GM19452 (cell line): ENCODE measurements at regions not wholly inside any gene's neighbourhood (a gene's known extent, or its start where the extent isn't known, plus 50 kb on each side); places are given as distances from the start of the nearest gene placed in this dataset.

Experiments
- ATAC-seq: cut with Tn5 transposase; IDR thresholded peaks from one replicate; pipeline ENCODE4 v1.9.1; 2021; ENCODE audit not compliant: unreplicated experiment

GRCh38 chr6:164842085-164842484 is 467.3 kb downstream of the C6orf118 start:
- ATAC-seq: no peak

GRCh38 chr6:164838068-164838615 is 471.3 kb downstream of the C6orf118 start:
- ATAC-seq: no peak

- ATAC-seq: no peak
These were observed 472.9 kb downstream of the C6orf118 start for GRCh38 chr6:164836486-164836885.

GRCh38 chr6:164832410-164832809 is 477.0 kb downstream of the C6orf118 start:
- no peak for ATAC-seq

- ATAC-seq: no peak
These were observed 481.9 kb downstream of the C6orf118 start for GRCh38 chr6:164827537-164827936.

- no peak for ATAC-seq
These were observed 482.5 kb downstream of the C6orf118 start for GRCh38 chr6:164826831-164827468.

GRCh38 chr6:164825386-164825785 is 484.0 kb downstream of the C6orf118 start:
- ATAC-seq: no peak

- ATAC-seq: no peak
These were observed 491.7 kb downstream of the C6orf118 start for GRCh38 chr6:164817662-164818061.

- no peak for ATAC-seq
These were observed 496.7 kb downstream of the C6orf118 start for GRCh38 chr6:164812706-164813105.

- no peak for ATAC-seq
These were observed 502.3 kb downstream of the C6orf118 start for GRCh38 chr6:164807125-164807524.

GRCh38 chr6:164795056-164795815 is 514.2 kb downstream of the C6orf118 start:
- no peak for ATAC-seq

- no peak for ATAC-seq
These were observed 516.7 kb downstream of the C6orf118 start for GRCh38 chr6:164792666-164793065.

GRCh38 chr6:164791498-164791897 is 517.9 kb downstream of the C6orf118 start:
- no peak for ATAC-seq

- no peak for ATAC-seq
These were observed 545.6 kb downstream of the C6orf118 start for GRCh38 chr6:164763788-164764187.

GRCh38 chr6:164757451-164757850 is 552.0 kb downstream of the C6orf118 start:
- ATAC-seq: no peak

GRCh38 chr6:164756723-164757122 is 552.7 kb downstream of the C6orf118 start:
- no peak for ATAC-seq

GRCh38 chr6:164756142-164756541 is 553.3 kb downstream of the C6orf118 start:
- ATAC-seq: no peak

- no peak for ATAC-seq
These were observed 555.9 kb downstream of the C6orf118 start for GRCh38 chr6:164753517-164753916.

- no peak for ATAC-seq
These were observed 558.0 kb downstream of the C6orf118 start for GRCh38 chr6:164751395-164751794.

GRCh38 chr6:164750128-164750527 is 559.3 kb downstream of the C6orf118 start:
- no peak for ATAC-seq

GRCh38 chr6:164749221-164750064 is 560.0 kb downstream of the C6orf118 start:
- no peak for ATAC-seq
